ENCODE measurements at regions not wholly inside any gene's neighbourhood (a gene's known extent, or its start where the extent isn't known, plus 50 kb on each side); places are given as distances from the start of the nearest gene placed in this dataset.

DNA sequence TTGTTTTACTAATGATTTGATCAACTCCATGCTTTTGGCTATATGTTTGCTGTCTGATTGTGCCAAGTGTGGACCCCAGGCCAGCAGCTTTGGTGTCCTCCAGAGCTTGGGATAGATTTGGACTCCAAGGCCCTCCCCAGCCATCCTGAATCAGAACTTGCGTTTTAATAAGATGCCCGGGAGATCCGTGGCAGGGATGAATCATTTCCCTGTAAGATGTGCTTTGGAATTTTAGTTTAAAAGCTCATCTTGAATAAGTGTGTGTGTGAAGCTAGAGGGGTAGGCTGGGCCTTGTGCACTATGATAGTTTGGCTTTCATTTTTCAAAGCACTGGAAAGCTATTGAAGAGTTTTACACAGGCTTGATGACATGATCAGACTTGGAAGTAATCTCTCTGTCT is 66.2 kb upstream of the SDK1 start:
- DNase-seq (ENCODE audit: low read depth), result no peak

DNA sequence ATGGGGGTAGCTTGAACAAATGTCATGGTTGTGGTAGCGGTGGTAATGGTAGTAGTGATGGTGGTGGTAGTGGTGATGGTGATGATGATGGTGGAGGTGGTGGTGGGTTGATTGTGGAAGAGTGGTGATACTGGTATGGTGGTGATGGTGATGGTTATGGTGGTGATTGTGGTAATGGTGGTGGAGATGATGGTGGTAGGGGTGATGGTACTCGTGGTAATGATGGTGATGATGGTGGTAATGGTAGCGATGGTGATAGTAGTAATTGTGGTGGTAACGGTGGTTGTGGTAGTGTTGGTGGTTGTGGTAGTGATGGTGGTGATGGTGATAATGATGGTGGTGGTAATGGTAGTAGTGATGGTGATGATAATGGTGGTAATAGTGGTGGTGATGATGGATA is 65.7 kb upstream of the SDK1 start:
- DNase-seq (ENCODE audit: low read depth), result no peak

DNA sequence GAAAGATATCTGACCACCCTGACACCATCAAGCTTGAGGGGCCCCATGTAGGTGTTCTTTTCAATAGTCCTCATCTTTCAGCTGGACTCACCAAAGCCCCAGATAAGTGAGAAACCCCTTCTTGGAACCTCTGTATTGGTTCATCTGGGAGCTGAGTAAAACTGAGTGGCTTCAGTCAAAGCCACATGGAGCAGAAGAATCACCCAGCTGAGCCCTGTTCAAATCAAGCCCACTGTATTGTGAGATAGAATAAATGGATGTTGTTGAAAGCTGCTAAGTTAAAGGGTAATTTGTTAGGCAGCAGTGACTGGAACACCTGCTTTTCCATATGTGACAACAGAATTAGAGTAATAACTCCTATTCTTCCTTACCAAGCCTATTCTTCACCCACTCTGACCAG is 64.8 kb upstream of the SDK1 start:
- no peak for DNase-seq (ENCODE audit: low read depth)

GRCh38 chr7:3238525-3239210 is 62.4 kb upstream of the SDK1 start:
- no peak for DNase-seq (ENCODE audit: low read depth)

DNA sequence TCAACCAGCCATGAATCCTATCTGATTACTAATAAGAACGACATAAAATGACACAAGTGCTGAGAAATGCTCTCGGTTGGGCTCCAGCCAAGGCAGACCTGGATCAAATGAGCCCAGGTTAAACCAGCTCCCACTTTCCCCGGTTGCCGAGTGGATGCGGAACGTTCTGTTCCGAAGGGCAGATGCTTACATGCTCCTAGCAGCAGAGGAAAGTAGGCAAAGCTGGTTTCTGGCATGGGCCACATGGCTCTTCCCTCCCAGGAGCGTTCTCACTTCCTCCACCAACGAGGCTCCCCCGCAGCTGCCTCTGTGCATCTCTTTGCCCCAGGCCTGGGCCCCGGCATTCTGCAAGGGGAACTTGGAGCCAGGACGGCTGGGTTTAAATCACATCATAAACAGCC is 61.8 kb upstream of the SDK1 start:
- DNase-seq (ENCODE audit: low read depth), result no peak

- DNase-seq (ENCODE audit: low read depth), result no peak
Measured at GRCh38 chr7:3240826-3241430, 60.1 kb upstream of the SDK1 start.

- no peak for DNase-seq (ENCODE audit: low read depth)
Measured at GRCh38 chr7:3241686-3242258, 59.3 kb upstream of the SDK1 start.

GRCh38 chr7:3242398-3242972 is 58.6 kb upstream of the SDK1 start:
- DNase-seq (ENCODE audit: low read depth), result no peak

DNA sequence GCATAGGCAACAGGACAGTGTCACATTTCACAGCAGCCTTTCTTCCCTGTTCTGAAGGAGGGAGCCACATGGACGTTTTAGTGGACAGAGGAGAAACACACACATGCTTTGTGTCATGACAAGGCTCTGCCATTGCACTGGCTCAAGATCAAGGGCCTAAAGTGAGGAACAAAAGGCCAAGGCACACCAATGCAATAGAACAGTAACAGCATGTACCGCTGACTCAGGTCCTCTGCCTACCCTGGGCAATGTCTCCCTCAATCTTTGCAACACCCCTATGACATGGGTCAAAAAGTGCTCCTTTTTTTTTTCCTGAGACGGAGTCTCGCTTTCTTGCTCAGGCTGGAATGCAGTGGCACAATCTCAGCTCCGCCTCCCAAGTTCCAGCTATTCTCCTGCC is 57.8 kb upstream of the SDK1 start:
- DNase-seq (ENCODE audit: low read depth), result peak; percentile 9

DNA sequence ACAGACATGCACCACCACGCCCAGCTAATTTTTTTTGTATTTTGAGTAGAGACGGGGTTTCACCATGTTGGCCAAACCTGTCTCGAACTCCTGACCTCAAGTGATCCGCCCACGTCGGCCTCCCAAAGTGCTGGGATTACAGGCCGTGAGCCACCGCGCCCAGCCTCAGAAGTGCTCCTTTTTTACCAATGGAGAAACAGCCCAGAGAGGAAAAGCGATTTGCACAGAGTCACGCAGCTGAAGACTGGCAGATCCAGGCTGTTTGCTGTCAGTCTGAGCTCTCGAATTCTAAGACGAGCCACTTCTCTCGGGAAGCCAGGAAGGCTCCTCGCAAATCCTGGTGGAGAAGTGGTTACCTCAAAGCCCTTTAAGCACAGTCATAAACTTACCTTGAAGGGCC is 57.4 kb upstream of the SDK1 start:
- no peak for DNase-seq (ENCODE audit: low read depth)

DNA sequence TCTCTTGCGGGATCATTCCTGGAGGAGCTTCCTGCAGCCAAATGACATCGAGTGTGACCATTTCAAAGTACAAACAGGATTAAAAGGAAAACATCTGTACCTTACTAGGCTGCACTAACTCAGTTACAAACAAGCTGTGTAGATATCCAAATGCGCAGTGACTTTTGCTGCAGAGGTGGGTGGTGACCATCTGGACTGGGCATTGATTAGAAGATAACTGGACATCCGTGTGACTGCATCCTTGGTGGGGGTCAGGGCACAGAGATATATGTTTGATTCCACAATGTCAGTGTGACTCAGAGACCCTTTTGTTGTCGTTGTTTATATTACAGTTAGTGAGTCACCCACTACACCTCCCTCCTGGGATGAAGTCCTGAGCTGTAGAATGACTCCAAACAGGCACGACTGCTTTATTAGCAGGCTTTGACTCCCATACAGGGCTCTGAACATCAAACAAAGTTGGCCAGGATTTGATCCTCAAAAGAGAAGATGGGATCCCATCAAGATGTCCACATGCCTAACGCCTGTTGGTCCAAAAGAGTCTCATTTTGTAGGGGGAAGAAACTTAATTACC is 56.7 kb upstream of the SDK1 start:
- peak; percentile 13 for DNase-seq (ENCODE audit: low read depth)

- DNase-seq (ENCODE audit: low read depth), result no peak
Measured at GRCh38 chr7:3245077-3245476, 56.0 kb upstream of the SDK1 start.

- no peak for DNase-seq (ENCODE audit: low read depth)
Measured at GRCh38 chr7:3245721-3246120, 55.3 kb upstream of the SDK1 start.

GRCh38 chr7:3246127-3246526 is 54.9 kb upstream of the SDK1 start:
- DNase-seq (ENCODE audit: low read depth), result no peak

GRCh38 chr7:3246651-3247050 is 54.4 kb upstream of the SDK1 start:
- DNase-seq (ENCODE audit: low read depth), result no peak

- no peak for DNase-seq (ENCODE audit: low read depth)
Measured at GRCh38 chr7:3250725-3251124, 50.3 kb upstream of the SDK1 start.
